HuH-7 (cell line): ENCODE measurements at regions not wholly inside any gene's neighbourhood (a gene's known extent, or its start where the extent isn't known, plus 50 kb on each side); places are given as distances from the start of the nearest gene placed in this dataset.
A peak's percentile ranks its signal among the peaks of the same experiment; 100 is the strongest.

Experiments used
- DNase-seq: peaks from one replicate; pipeline ENCODE4 v3.0.0; 2011; ENCODE audit warnings: low spot score

- no peak for DNase-seq
Measured at GRCh38 chr7:136807598-136807997, 60.9 kb upstream of the CHRM2 start.

- DNase-seq, result no peak
Measured at GRCh38 chr7:136803028-136803427, 65.4 kb upstream of the CHRM2 start.

GRCh38 chr7:136783934-136784333 is 84.5 kb upstream of the CHRM2 start:
- no peak for DNase-seq

- DNase-seq, result no peak
Measured at GRCh38 chr7:136741941-136742340, 126.5 kb upstream of the CHRM2 start.

GRCh38 chr7:136728945-136729344 is 139.5 kb upstream of the CHRM2 start:
- no peak for DNase-seq

GRCh38 chr7:136726460-136726859 is 142.0 kb upstream of the CHRM2 start:
- no peak for DNase-seq

- no peak for DNase-seq
Measured at GRCh38 chr7:136717910-136718557, 150.4 kb upstream of the CHRM2 start.

- no peak for DNase-seq
Measured at GRCh38 chr7:136714062-136714461, 154.4 kb upstream of the CHRM2 start.

GRCh38 chr7:136710751-136711150 is 157.7 kb upstream of the CHRM2 start:
- no peak for DNase-seq

- DNase-seq, result no peak
Measured at GRCh38 chr7:136709876-136710275, 158.6 kb upstream of the CHRM2 start.

GRCh38 chr7:136702913-136703312 is 165.5 kb upstream of the CHRM2 start:
- DNase-seq, result no peak

- DNase-seq, result no peak
Measured at GRCh38 chr7:136698977-136699376, 169.5 kb upstream of the CHRM2 start.

GRCh38 chr7:136698231-136698630 is 170.2 kb upstream of the CHRM2 start:
- DNase-seq, result no peak

GRCh38 chr7:136697271-136697670 is 171.2 kb upstream of the CHRM2 start:
- no peak for DNase-seq

- DNase-seq, result no peak
Measured at GRCh38 chr7:136693166-136694119, 175.0 kb upstream of the CHRM2 start.

- no peak for DNase-seq
Measured at GRCh38 chr7:136692221-136692620, 176.2 kb upstream of the CHRM2 start.

- no peak for DNase-seq
Measured at GRCh38 chr7:136688601-136689000, 179.9 kb upstream of the CHRM2 start.

- DNase-seq, result peak; percentile 3
Measured at GRCh38 chr7:136687693-136688322, 180.6 kb upstream of the CHRM2 start.

- no peak for DNase-seq
Measured at GRCh38 chr7:136685501-136686173, 182.8 kb upstream of the CHRM2 start.

- DNase-seq, result no peak
Measured at GRCh38 chr7:136677471-136678365, 190.7 kb upstream of the CHRM2 start.

- DNase-seq, result no peak
Measured at GRCh38 chr7:136667584-136667983, 200.9 kb upstream of the CHRM2 start.
